GM12872 (cell line): ENCODE measurements at regions not wholly inside any gene's neighbourhood (a gene's known extent, or its start where the extent isn't known, plus 50 kb on each side); places are given as distances from the start of the nearest gene placed in this dataset.

ENCODE experiments used
- TF ChIP-seq, protein P1 (sequence below): IDR thresholded peaks from 3 replicates; pipeline ENCODE4 v1.5.1; 2011; ENCODE audit warnings: low read depth, mild to moderate bottlenecking, low read length, moderate library complexity; ENCODE audit not compliant: insufficient read depth

DNA sequence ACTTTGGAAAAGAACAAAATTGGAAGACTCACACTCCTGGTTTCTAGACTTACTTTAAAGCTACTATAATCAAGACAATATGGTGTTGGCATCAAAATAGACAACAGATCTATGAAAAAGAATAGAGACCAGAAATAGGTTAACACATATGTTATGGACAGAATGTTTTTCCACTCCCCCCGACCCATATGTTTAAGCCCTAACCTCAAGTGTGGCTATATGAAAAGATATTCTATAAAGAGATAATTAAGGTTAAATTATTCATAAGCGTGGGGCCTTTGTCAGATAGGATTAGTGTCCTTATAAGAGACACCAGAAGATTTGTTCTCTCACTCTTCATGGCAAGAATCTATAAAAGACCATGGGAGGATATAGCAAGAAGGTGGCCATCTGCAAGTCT lies 440.0 kb downstream of the AASDHPPT start:
- TF ChIP-seq, protein P1, sequence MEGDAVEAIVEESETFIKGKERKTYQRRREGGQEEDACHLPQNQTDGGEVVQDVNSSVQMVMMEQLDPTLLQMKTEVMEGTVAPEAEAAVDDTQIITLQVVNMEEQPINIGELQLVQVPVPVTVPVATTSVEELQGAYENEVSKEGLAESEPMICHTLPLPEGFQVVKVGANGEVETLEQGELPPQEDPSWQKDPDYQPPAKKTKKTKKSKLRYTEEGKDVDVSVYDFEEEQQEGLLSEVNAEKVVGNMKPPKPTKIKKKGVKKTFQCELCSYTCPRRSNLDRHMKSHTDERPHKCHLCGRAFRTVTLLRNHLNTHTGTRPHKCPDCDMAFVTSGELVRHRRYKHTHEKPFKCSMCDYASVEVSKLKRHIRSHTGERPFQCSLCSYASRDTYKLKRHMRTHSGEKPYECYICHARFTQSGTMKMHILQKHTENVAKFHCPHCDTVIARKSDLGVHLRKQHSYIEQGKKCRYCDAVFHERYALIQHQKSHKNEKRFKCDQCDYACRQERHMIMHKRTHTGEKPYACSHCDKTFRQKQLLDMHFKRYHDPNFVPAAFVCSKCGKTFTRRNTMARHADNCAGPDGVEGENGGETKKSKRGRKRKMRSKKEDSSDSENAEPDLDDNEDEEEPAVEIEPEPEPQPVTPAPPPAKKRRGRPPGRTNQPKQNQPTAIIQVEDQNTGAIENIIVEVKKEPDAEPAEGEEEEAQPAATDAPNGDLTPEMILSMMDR: no peak

DNA sequence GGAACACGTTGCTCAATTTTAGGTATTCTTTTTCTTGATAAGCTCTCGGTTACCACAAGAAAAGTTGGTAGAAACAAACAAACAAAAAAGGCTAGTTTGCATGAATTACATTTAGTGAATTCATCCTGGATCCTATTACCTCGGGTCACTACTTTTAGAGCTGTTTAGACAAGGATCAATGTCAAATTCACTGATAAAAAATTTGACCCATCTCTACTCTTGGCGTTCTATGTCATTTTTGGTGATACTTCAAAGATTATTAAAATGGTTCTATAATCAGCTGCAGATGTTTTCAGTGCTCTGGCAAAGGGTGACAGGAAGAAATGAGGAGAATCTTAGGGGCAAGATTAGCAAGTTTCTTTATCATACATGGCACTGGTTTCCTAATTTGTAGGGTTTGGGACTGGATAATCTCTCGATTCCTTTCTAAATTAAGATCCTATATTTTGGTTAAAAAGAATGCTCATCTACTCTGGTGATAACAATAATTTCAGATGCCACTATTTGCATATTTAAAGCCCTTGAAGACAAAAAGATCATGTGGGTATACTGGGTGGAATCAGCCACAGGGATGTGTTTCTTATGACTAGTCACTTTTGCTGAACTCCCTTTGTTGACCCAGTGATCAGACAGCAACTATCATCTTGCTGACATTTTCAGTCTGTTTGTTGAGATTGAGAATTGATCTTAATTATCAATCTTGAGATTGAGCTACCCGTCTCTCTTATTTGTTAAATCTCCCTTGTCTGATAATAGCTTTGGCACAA lies 442.9 kb downstream of the AASDHPPT start:
- TF ChIP-seq, protein P1: no peak

DNA sequence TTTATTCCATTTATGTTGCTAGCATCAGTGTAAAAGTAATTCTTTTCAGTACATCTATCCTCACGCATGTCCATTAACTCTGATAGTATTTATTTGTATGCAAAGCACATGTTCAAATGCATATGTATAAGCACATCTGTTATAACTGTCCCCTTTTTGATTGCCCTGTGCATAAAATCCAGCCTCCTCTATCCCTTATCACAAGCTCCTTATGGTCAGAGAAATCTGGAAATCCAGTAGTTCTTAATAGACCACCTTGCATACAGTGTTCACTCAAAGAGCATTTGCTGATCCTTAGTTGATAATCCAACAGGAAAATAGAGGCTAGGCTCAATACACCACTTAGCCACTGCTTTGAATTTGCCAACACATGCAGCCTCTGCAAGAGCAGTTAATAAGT lies 443.5 kb downstream of the AASDHPPT start:
- TF ChIP-seq, protein P1: no peak

DNA sequence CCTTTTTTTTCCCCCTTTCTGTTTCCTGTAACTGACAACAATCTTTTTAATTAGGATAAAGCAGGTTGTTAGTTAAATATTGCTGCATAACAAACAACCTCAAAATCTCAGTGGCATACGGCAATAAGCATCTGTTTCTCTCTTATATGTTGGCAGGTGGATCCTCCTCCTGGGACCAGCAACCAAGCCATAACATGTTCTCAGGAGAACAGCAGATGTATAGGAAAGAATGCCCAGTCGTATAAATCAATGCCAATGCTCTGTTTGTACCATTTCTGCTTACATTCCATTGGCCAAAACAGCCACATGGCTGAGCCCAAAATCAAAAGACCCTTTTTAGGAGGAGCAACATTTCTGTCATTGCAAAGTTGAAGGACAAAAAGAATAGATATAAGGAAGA lies 445.7 kb downstream of the AASDHPPT start:
- TF ChIP-seq, protein P1: no peak

DNA sequence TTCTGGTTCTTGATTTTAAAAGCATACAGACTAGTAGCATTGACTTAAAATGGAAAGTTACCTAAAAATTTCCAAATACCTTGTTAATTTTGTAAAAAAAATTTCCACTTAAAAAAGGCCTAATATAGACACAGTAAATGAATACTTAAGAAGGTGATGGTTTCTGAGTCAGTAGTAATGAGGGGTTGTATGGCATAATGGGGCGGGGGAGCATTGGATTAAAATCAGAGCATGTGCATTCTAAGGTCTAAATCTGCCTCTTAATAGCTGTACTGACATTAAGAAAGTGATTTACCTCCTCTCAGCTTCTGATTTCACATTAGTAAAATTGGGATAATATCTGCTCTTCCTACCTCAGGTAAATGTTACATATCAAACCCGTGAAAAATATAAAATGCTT lies 446.5 kb downstream of the AASDHPPT start:
- TF ChIP-seq, protein P1: no peak

DNA sequence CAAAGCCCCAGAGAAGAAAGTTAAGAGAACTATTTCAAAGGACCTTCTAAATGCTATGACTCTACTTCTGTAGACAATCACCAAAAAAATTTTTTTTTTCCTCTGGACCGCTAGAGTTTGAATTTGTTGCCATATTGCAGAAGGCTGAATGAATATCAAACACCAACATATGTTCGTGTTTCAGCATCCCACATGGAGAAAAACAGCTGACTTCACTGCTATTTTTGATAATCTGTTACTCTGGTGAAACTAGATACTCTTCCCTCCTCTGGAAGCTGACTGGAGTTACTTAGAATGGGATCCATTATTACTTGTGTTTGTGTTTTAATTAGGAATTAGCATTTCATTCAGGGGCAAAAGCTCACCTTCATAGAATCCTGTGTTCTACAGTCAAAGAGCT lies 447.0 kb downstream of the AASDHPPT start:
- TF ChIP-seq, protein P1: no peak

DNA sequence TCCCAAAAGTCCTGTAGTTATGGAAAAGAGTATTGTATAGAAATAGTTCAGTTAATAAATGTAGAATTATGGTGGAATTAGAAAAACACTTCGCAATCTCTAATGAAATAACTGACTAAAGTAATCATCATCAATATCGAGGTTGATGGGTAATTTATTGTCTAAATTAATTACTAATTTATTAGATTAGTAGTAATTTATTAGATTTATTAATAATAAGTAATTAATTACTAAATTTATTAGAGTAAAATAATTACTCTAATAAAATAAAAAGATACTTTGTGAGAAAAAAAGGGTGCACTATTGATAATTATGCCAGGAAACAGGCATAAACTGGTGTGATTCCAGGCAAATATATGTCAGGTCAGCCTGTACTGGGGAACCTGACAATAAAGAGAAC lies 455.6 kb downstream of the AASDHPPT start:
- TF ChIP-seq, protein P1: no peak

DNA sequence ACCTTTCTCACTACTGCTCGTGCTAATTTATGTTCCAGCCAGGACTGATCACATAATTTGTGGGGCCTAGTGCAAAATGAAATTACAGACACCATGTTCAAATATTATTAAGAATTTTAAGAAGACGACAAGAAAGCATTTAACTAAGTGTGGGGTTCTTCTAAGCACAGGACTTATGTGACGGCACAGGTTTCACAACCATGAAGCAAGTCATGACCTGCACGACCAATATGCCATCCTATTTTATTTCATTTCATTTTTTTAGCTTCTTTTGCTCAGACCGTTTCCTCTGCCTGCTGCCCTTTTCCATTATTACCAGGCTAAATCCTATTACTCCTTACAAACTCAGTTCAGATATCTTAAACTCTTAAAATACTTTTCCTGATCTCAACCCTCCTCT lies 462.5 kb downstream of the AASDHPPT start:
- TF ChIP-seq, protein P1: no peak
